H54 (cell line): ENCODE measurements at regions not wholly inside any gene's neighbourhood (a gene's known extent, or its start where the extent isn't known, plus 50 kb on each side); places are given as distances from the start of the nearest gene placed in this dataset.

Source experiments
- DNase-seq: peaks from one replicate; pipeline ENCODE4 v3.0.0; 2011; ENCODE audit warnings: low spot score, mixed read lengths; ENCODE audit not compliant: insufficient read length
- FAIRE-seq: peaks from 3 replicates; lab custom pipeline; 2011; peaks lifted over from hg19 to GRCh38; lab: Jason Lieb, UNC
- POLR2A ChIP-seq: IDR thresholded peaks from 2 replicates; pipeline ENCODE4 v1.6.1; 2011; ENCODE audit warnings: low read depth, mild to moderate bottlenecking, low read length

GRCh38 chr13:40498461-40498860 lies 168.0 kb downstream of the FOXO1 start:
- no peak for TF ChIP-seq POLR2A
- FAIRE-seq (no peak), DNase-seq (no peak)

- FAIRE-seq (no peak), DNase-seq (no peak)
- no peak for TF ChIP-seq POLR2A
Observed at GRCh38 chr13:40502236-40502635, 164.2 kb downstream of the FOXO1 start.

GRCh38 chr13:40503011-40503410 lies 163.4 kb downstream of the FOXO1 start:
- DNase-seq, result no peak

GRCh38 chr13:40503966-40504591 lies 162.4 kb downstream of the FOXO1 start:
- peak; percentile 26 for DNase-seq
- no peak for TF ChIP-seq POLR2A
- FAIRE-seq, result no peak

More at GRCh38 chr13:40503011-40503410, 163.4 kb downstream of the FOXO1 start:
- no peak for TF ChIP-seq POLR2A
- no peak for FAIRE-seq

DNA sequence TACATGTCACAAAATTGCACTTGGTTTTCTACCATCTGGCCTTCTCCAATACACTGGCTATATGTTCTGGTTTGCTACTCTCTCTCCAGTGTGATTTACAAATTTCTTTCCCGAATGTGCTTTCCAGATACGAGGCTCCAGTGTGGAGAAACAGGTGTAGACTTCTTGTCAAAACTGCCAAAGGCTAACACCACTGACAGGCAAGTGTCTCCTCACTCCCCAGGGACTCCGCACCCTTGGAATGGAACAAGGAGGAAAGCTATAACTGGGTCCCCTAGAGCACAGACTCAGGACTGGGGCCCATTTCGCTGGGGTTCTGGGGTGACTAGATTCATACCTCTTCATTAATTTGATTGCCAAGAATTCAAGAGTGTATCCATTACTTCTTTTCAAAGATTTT lies 161.8 kb downstream of the FOXO1 start:
- DNase-seq (no peak), FAIRE-seq (no peak)
- no peak for TF ChIP-seq POLR2A

GRCh38 chr13:40505196-40505595 lies 161.2 kb downstream of the FOXO1 start:
- no peak for TF ChIP-seq POLR2A
- DNase-seq, result no peak
- no peak for FAIRE-seq
